K562 (cell line): ENCODE measurements at regions not wholly inside any gene's neighbourhood (a gene's known extent, or its start where the extent isn't known, plus 50 kb on each side); places are given as distances from the start of the nearest gene placed in this dataset.

Source experiments
- ATAC-seq: fragments of 200-7000 bp; cut with Tn5 transposase; 3 replicates; pipeline ENCODE4 v1.9.1; 2020; ENCODE audit warnings: moderate library complexity
- BruUV-seq: library from RNA; stranded (reverse); fragments of 400-500 nt; replicated peaks from 2 replicates; lab custom pipeline; 2021; lab: Mats Ljungman, UMichigan
- CTCF ChIA-PET: fragments of 300-600 bp; formaldehyde crosslinking; extraction: SDS; loops from one replicate; lab custom pipeline; 2021; ENCODE audit warnings: low intra/inter-chr PET ratio; lab: Yijun Ruan, JAX
- POLR2A ChIA-PET: fragments of 300-600, 350-650 bp; sonication (Branson Sonifier 250); formaldehyde crosslinking; extraction: SDS; loops from one replicate; lab custom pipeline; 2021; ENCODE audit warnings: antibody characterized with exemption, inconsistent platforms; lab: Yijun Ruan, JAX
- DNase-seq, 4 experiments: peaks; one replicate each; pipeline versions ENCODE4 v3.0.0 to v3.0.0-alpha.2; 2011 to 2018; ENCODE audit warnings: low spot score in 3 of 4, mixed read lengths in 3 of 4; ENCODE audit errors: extremely low read depth in 1 of 4
- FAIRE-seq: peaks from 2 replicates; lab custom pipeline; 2011; peaks lifted over from hg19 to GRCh38; lab: Jason Lieb, UNC
- H2AFZ ChIP-seq: 2 replicates; pipeline ENCODE4 v1.6.0; 2011; ENCODE audit warnings: low read depth, low read length, control low read depth, inconsistent platforms
- H3K27ac ChIP-seq: fragments of 200-600 bp; 3 replicates; pipeline ENCODE4 v1.8.0; 2011; ENCODE audit warnings: low read depth, mild to moderate bottlenecking, control low read depth, inconsistent platforms, low read length, moderate library complexity, mixed read lengths; ENCODE audit errors: extremely low read depth
- H3K27me3 ChIP-seq, 2 experiments: fragments of 300-600 bp in 1 of 2; 2 replicates in 1 of 2; 3 replicates in 1 of 2; pipeline versions ENCODE4 v1.6.0 to v1.8.0; 2011; ENCODE audit warnings: inconsistent platforms in 2 of 2, low read length in 2 of 2, mild to moderate bottlenecking in 1 of 2, mixed read lengths in 1 of 2, moderate library complexity in 1 of 2; ENCODE audit not compliant: control insufficient read depth in 2 of 2, insufficient read depth in 2 of 2
- H3K36me3 ChIP-seq: fragments of 300-600 bp; 3 replicates; pipeline ENCODE4 v1.8.0; 2011; ENCODE audit warnings: mild to moderate bottlenecking, low read length, inconsistent platforms; ENCODE audit not compliant: control insufficient read depth, insufficient read depth
- H3K4me1 ChIP-seq, 2 experiments: fragments of 200-600 bp in 1 of 2; replicated peaks in 1 of 2; 2 replicates in 1 of 2; 3 replicates in 1 of 2; pipeline versions ENCODE4 v1.5.1 to v1.8.0; 2011; ENCODE audit warnings: inconsistent platforms in 2 of 2, low read length in 2 of 2, mild to moderate bottlenecking in 1 of 2, mixed read lengths in 1 of 2, moderate library complexity in 1 of 2; ENCODE audit not compliant: control insufficient read depth in 2 of 2, insufficient read depth in 2 of 2
- H3K4me2 ChIP-seq: 2 replicates; pipeline ENCODE4 v1.6.1; 2011; ENCODE audit warnings: low read length, control low read depth, inconsistent platforms, mixed read lengths; ENCODE audit not compliant: insufficient read depth
- H3K4me3 ChIP-seq: fragments of 200-600 bp; sonication (generic), shearing (Covaris generic); 2 replicates; pipeline ENCODE4 v1.5.1; 2016; ENCODE audit warnings: control low read depth, inconsistent platforms
- H3K79me2 ChIP-seq: fragments of 200-600 bp; 3 replicates; pipeline ENCODE4 v1.8.0; 2011; ENCODE audit warnings: low read length, inconsistent platforms; ENCODE audit not compliant: control insufficient read depth, insufficient read depth
- H3K9ac ChIP-seq, 2 experiments: 2 replicates each; pipeline versions ENCODE4 v1.6.0 to v1.6.1; 2011; ENCODE audit warnings: low read depth in 2 of 2, low read length in 2 of 2, control low read depth in 1 of 2, inconsistent platforms in 1 of 2, mild to moderate bottlenecking in 1 of 2, mixed read lengths in 1 of 2; ENCODE audit not compliant: insufficient read depth in 1 of 2
- H3K9me1 ChIP-seq: one replicate; pipeline ENCODE4 v1.6.0; 2011; ENCODE audit warnings: inconsistent platforms, mild to moderate bottlenecking, low read length, moderate library complexity; ENCODE audit not compliant: control insufficient read depth, insufficient read depth
- H3K9me3 ChIP-seq: replicated peaks from 2 replicates; pipeline ENCODE4 v1.5.1; 2011; ENCODE audit warnings: low read depth, low read length, inconsistent platforms; ENCODE audit not compliant: control insufficient read depth, insufficient read depth
- H4K20me1 ChIP-seq: replicated peaks from 2 replicates; pipeline ENCODE4 v1.6.1; 2011; ENCODE audit warnings: low read length, inconsistent platforms, mixed read lengths; ENCODE audit not compliant: control insufficient read depth, insufficient read depth
- ARNT ChIP-seq, 2 experiments: fragments of 450-650 bp; IDR thresholded peaks; 2 replicates each; pipeline ENCODE4 v1.6.1; 2016; ENCODE audit warnings: mild to moderate bottlenecking in 1 of 2
- BCLAF1 ChIP-seq, 2 experiments: fragments of 450-650 bp in 1 of 2; IDR thresholded peaks; 2 replicates each; pipeline ENCODE4 v1.6.1; 2011 to 2017; ENCODE audit warnings: low read depth in 2 of 2, antibody characterized with exemption in 1 of 2, borderline replicate concordance in 1 of 2, low read length in 1 of 2, mild to moderate bottlenecking in 1 of 2, mixed read lengths in 1 of 2; ENCODE audit not compliant: control insufficient read depth in 1 of 2
- BRF2 ChIP-seq: IDR thresholded peaks from 3 replicates; pipeline ENCODE4 v1.6.1; 2011; ENCODE audit warnings: borderline replicate concordance, mild to moderate bottlenecking; ENCODE audit not compliant: insufficient read length, insufficient read depth
- EP400 ChIP-seq: fragments of 450-650 bp; IDR thresholded peaks from 2 replicates; pipeline ENCODE4 v1.6.1; 2017; ENCODE audit warnings: antibody characterized with exemption, mild to moderate bottlenecking, moderate library complexity
- ESRRA ChIP-seq: fragments of 450-650 bp; IDR thresholded peaks from 2 replicates; pipeline ENCODE4 v1.6.1; 2014; ENCODE audit warnings: low read depth, mild to moderate bottlenecking, moderate library complexity, borderline replicate concordance
- FOSL1 ChIP-seq: fragments of 200-800 bp; sonication (Bioruptor generic); conservative IDR thresholded peaks from 2 replicates; pipeline ENCODE4 v1.6.1; 2016; ENCODE audit warnings: missing genetic modification characterization, missing compliant biosample characterization
- NCOA1 ChIP-seq: fragments of 450-650 bp; IDR thresholded peaks from 2 replicates; pipeline ENCODE4 v1.6.1; 2016; ENCODE audit warnings: low read depth
- PATZ1 ChIP-seq: fragments of 250-450 bp; sonication (Bioruptor Pico); IDR thresholded peaks from 2 replicates; pipeline ENCODE4 v1.5.0; 2020; ENCODE audit warnings: mild to moderate bottlenecking, borderline replicate concordance
- ZNF224 ChIP-seq: sonication (generic); formaldehyde crosslinking; IDR thresholded peaks from 2 replicates; pipeline ENCODE4 v1.8.0; 2022; ENCODE audit warnings: mild to moderate bottlenecking, missing genetic modification reagents
- ZNF239 ChIP-seq: fragments of 250-450 bp; sonication (Bioruptor Pico); IDR thresholded peaks from 2 replicates; pipeline ENCODE4 v1.4.0; 2020; ENCODE audit warnings: mild to moderate bottlenecking
- WGBS: fragments of 100-300 bp; shearing (Covaris generic); methylation state at CpG from one replicate; pipeline ENCODE4 v1.1.6; 2016; ENCODE audit warnings: low coverage, mixed read lengths; ENCODE audit not compliant: insufficient coverage; ENCODE audit errors: missing lambda C conversion rate; 5-methylcytosine and 5-hydroxymethylcytosine counted together
- in situ Hi-C: fragments of 300-500 bp; cut with MboI; formaldehyde crosslinking; loops from 4 replicates; pipeline ENCODE4 v1.15.0; 2018; ENCODE audit warnings: inconsistent platforms, mixed read lengths
- intact Hi-C: fragments of 100-400 bp; cut with micrococcal nuclease; formaldehyde crosslinking; loops from 2 replicates; pipeline ENCODE4 v1.14.2; 2022

- no peak for TF ChIP-seq PATZ1 (CRISPR knock-in tag)
Observed at GRCh38 chr1:229091721-229092136, 179.2 kb upstream of the RAB4A start (continued).

- DNase-seq (no peak), ATAC-seq (no peak), FAIRE-seq (no peak)
- Histone ChIP-seq H4K20me1 (peaks cover 3% of the 10 kb centered on the region; the same call in 1 of the 2 replicates), H3K9me3 (no peaks in the 10 kb centered on the region), H2AFZ (no peak overlapping the region), H3K79me2 (no peaks in the 10 kb centered on the region), H3K4me3 (no peak overlapping the region), H3K27me3 (peaks cover 4 to 31% of the 10 kb centered on the region in 2 experiments; a peak in 4 of 5 replicates), H3K9me1 (no peaks in the 10 kb centered on the region), H3K4me2 (no peak overlapping the region), H3K9ac (no peak overlapping the region), H3K36me3 (no peaks in the 10 kb centered on the region), H3K4me1 (no peaks in the 10 kb centered on the region; a peak in 1 of 5 replicates), H3K27ac (no peak overlapping the region)
- intact Hi-C loops: no loop called here
- POLR2A ChIA-PET: interaction anchor here (0.5 to 1.5 kb wide), 8 partner anchors 9 to 80 kb away, joined by 3 to 4 read pairs (median 3); no protein-coding TSS in a partner anchor
- BruUV-seq: no TSS peak
- CTCF ChIA-PET: no interaction called here
- under 1% methylated on average over 8 of the region's 8 CpGs for WGBS
- in situ Hi-C loops: no loop called here
- TF ChIP-seq ZNF239 (CRISPR knock-in tag) (no peak), FOSL1 (tag) (no peak), ESRRA (no peak), EP400 (no peak), ARNT (IDR thresholded peaks at IDR 0.05) (no peak), BCLAF1 (IDR thresholded peaks at IDR 0.05; ENCODE audit: borderline replicate concordance in 1 of 2, control insufficient read depth in 1 of 2, low read depth in 2 of 2, low read length in 1 of 2) (no peak), ZNF224 (CRISPR knock-in tag) (no peak), NCOA1 (no peak), BRF2 (no peak)
Observed at GRCh38 chr1:229092377-229093237, 178.3 kb upstream of the RAB4A start.
